ENCODE measurements at regions not wholly inside any gene's neighbourhood (a gene's known extent, or its start where the extent isn't known, plus 50 kb on each side); places are given as distances from the start of the nearest gene placed in this dataset.

DNA sequence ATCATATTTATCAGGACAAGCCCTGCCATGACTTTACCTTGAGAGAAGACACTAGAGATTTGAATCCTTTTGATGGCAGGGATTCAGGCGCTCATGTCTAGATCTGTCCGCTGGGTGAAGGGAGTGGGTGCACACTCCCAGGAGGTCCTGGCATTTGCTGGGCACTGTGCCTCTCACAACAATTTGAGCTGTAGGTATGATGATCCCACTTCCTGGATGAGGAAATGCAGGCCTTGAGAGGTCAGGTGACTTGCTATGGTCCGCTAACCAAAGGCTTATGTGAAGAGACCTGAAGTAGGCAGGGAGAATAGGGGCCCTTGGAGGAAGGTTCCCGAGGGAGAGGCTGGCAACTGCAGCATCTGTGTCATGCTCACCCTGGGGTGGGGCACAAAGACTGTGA, 206.1 kb downstream of the HAUS1 start:
- TF ChIP-seq, protein P1, sequence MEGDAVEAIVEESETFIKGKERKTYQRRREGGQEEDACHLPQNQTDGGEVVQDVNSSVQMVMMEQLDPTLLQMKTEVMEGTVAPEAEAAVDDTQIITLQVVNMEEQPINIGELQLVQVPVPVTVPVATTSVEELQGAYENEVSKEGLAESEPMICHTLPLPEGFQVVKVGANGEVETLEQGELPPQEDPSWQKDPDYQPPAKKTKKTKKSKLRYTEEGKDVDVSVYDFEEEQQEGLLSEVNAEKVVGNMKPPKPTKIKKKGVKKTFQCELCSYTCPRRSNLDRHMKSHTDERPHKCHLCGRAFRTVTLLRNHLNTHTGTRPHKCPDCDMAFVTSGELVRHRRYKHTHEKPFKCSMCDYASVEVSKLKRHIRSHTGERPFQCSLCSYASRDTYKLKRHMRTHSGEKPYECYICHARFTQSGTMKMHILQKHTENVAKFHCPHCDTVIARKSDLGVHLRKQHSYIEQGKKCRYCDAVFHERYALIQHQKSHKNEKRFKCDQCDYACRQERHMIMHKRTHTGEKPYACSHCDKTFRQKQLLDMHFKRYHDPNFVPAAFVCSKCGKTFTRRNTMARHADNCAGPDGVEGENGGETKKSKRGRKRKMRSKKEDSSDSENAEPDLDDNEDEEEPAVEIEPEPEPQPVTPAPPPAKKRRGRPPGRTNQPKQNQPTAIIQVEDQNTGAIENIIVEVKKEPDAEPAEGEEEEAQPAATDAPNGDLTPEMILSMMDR (IDR thresholded peaks at IDR 0.05; ENCODE audit: poor library complexity), result no peak
- no peak for TF ChIP-seq EZH2 (IDR thresholded peaks at IDR 0.05; ENCODE audit: borderline replicate concordance)
- no peak for TF ChIP-seq EZH2phosphoT487 (IDR thresholded peaks at IDR 0.05; ENCODE audit: low read depth, severe bottlenecking, unreplicated experiment)

All from hepatocyte (in vitro differentiated cells).